Head of caudate nucleus (tissue), 42 donors: ENCODE measurements at regions not wholly inside any gene's neighbourhood (a gene's known extent, or its start where the extent isn't known, plus 50 kb on each side); places are given as distances from the start of the nearest gene placed in this dataset.

Experiments used
- DNase-seq, 42 donors: peaks; one replicate each; pipeline versions ENCODE4 v3.0.0 to v3.0.0-alpha.2; 2020 to 2021; ENCODE audit warnings: mixed read lengths in 7 of 42
- intact Hi-C: fragments of 100-400 bp; cut with DNase I; formaldehyde crosslinking; loops from one replicate; pipeline ENCODE4 v1.15.0; 2022

GRCh38 chr4:163818673-163819072 is 324.2 kb downstream of the TMA16 start:
- DNase-seq, result no peak
- intact Hi-C loops, result no loop called here

- DNase-seq, result no peak
Measured at GRCh38 chr4:163833669-163834068, 339.2 kb downstream of the TMA16 start.

GRCh38 chr4:163846008-163846407 is 351.5 kb downstream of the TMA16 start:
- DNase-seq, result no peak
- intact Hi-C loops, result no loop called here

More at GRCh38 chr4:163833669-163834068, 339.2 kb downstream of the TMA16 start:
- intact Hi-C loops, result no loop called here

- DNase-seq, result no peak
- intact Hi-C loops, result no loop called here
Measured at GRCh38 chr4:163852246-163852645, 357.8 kb downstream of the TMA16 start.

GRCh38 chr4:163857903-163858302 is 363.4 kb downstream of the TMA16 start:
- no peak for DNase-seq
- intact Hi-C loops, result no loop called here

- intact Hi-C loops, result no loop called here
- DNase-seq, result no peak
Measured at GRCh38 chr4:163858515-163858914, 364.0 kb downstream of the TMA16 start.

GRCh38 chr4:163863082-163863481 is 368.6 kb downstream of the TMA16 start:
- intact Hi-C loops, result no loop called here
- no peak for DNase-seq

- intact Hi-C loops, result no loop called here
Measured at GRCh38 chr4:163865010-163865409, 370.5 kb downstream of the TMA16 start.

GRCh38 chr4:163866728-163867315 is 372.3 kb downstream of the TMA16 start:
- intact Hi-C loops, result no loop called here
- DNase-seq, result no peak

More at GRCh38 chr4:163865010-163865409, 370.5 kb downstream of the TMA16 start:
- DNase-seq, result no peak

- intact Hi-C loops, result no loop called here
- no peak for DNase-seq
Measured at GRCh38 chr4:163868445-163868844, 374.0 kb downstream of the TMA16 start.

- DNase-seq, result no peak
- intact Hi-C loops, result no loop called here
Measured at GRCh38 chr4:163871078-163871477, 376.6 kb downstream of the TMA16 start.

- intact Hi-C loops, result no loop called here
- no peak for DNase-seq
Measured at GRCh38 chr4:163875327-163875726, 380.8 kb downstream of the TMA16 start.

- DNase-seq, result no peak
- intact Hi-C loops, result no loop called here
Measured at GRCh38 chr4:163878336-163879121, 384.0 kb downstream of the TMA16 start.

- intact Hi-C loops, result no loop called here
- no peak for DNase-seq
Measured at GRCh38 chr4:163892417-163892816, 397.9 kb downstream of the TMA16 start.

GRCh38 chr4:163895378-163896005 is 401.0 kb downstream of the TMA16 start:
- peak in 1 of 42 donors; percentile 31 for DNase-seq
- intact Hi-C loops, result no loop called here

- intact Hi-C loops, result no loop called here
- DNase-seq, result no peak
Measured at GRCh38 chr4:163901319-163901718, 406.8 kb downstream of the TMA16 start.

GRCh38 chr4:163902417-163902816 is 407.9 kb downstream of the TMA16 start:
- intact Hi-C loops, result no loop called here

GRCh38 chr4:163911891-163912290 is 417.4 kb downstream of the TMA16 start:
- no peak for DNase-seq
- intact Hi-C loops, result no loop called here

More at GRCh38 chr4:163902417-163902816, 407.9 kb downstream of the TMA16 start:
- no peak for DNase-seq

GRCh38 chr4:163913571-163913970 is 419.1 kb downstream of the TMA16 start:
- intact Hi-C loops, result no loop called here
- peak in 9 of 42 donors; percentile 14 to 53 (median 34) for DNase-seq

- DNase-seq, result no peak
- intact Hi-C loops, result no loop called here
Measured at GRCh38 chr4:163915896-163916295, 421.4 kb downstream of the TMA16 start.
